ENCODE measurements at regions not wholly inside any gene's neighbourhood (a gene's known extent, or its start where the extent isn't known, plus 50 kb on each side); places are given as distances from the start of the nearest gene placed in this dataset.

DNA sequence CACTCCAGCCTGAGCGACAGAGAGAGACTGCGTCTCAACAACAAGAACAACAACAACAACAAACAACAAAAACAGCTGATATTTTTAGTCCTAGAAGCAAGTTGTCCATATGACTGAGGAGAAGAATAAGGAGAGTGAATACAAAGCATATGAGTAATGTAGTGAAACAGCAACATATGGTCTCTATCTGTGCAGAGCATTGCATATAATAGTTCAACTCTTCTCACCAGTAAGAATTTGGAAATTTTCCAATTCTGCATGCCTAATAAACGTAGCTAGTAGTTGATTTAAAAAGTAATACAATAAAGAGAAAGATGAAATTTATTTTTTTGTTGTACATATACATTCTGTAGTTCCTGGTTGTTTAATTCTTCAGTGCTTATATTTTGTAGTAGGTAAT is 129.7 kb upstream of the FAM83B start:
- DNase-seq (ENCODE audit: low spot score): no peak

DNA sequence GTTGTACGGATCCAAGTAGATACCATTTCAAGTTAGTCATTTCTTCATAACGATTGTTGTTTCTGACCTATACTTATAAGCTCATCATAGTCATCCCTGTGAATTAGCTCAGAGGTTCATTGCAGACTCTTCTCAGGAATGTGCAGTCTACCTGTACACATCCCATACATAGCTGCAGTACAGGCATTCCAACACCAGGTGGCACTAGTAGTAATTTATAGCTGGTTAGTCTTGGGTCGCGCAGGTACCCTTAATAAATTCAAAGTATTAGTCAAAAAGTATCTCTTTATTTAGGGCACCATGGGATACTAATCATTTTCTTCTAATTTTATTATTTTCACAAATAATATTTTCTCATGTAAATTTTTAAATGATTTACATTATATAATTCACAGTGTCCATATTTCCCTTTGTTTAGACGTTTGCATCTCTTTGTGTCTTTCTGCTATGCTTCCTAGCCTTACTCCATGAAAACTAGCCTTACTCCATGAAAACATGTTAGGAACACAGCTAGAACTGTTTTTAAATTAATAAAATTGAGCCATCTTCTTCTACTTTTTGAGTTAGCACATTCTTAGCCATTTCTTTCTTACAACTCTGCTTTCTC is 128.6 kb upstream of the FAM83B start:
- DNase-seq (ENCODE audit: low spot score): peak; percentile 85

DNA sequence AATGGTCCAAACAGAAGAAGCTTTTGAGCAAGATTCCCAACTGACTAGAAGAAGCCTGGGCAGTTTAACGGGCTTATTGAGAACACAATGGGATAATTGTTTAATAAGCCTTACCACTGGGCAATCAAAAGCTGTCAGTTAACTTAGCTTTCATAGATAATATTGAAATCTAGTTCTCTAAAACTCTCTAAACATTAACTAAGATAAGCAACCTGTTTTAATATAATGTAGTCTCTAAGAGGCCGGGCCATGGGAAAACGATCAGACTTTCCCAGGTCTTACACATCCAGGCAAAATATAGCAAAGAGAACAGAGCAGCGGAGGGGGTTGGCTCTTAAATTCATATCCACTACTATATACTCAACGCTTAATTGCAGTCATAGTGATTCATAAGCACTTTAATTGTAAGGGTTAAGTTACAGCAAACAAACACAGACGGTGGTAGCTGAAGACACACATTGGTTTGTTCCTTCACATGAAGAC is 128.0 kb upstream of the FAM83B start:
- DNase-seq (ENCODE audit: low spot score): peak; percentile 22

DNA sequence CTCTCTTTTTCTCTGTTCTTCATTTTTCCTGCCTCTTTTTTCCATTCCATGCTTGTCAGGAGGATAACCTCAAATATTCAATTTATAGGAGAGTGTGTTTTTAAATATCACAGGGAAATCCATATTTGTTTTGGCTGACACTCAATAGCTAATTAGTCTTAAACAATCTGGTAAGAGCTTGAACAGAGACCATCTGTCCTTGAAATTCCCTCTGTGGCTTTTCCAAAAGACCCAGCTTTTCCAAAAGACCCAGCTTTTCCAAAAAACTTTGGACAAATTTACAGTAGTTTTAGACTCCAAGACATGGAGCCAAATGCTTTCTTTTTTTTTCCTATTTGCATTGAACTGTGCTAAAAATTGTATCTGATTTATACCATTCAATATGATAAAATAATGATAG is 127.4 kb upstream of the FAM83B start:
- DNase-seq (ENCODE audit: low spot score): no peak

DNA sequence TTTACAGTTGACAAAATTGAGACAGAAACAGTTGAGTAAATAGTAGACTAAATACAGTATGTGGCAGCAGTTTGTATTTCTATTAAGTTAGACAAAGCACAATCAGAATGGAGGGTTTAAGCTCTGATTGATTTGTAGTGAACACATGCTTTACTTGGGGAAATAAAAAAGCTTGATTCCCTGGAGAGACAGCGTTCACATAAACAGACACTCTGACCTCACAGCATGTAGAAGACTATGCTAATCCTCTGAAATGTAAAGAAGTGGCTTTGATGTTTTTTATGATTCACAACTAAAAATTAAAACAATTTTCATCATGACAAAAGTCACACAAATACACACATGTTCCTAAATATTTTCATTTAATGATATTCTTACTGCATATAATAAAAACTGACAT is 126.9 kb upstream of the FAM83B start:
- no peak for DNase-seq (ENCODE audit: low spot score)

DNA sequence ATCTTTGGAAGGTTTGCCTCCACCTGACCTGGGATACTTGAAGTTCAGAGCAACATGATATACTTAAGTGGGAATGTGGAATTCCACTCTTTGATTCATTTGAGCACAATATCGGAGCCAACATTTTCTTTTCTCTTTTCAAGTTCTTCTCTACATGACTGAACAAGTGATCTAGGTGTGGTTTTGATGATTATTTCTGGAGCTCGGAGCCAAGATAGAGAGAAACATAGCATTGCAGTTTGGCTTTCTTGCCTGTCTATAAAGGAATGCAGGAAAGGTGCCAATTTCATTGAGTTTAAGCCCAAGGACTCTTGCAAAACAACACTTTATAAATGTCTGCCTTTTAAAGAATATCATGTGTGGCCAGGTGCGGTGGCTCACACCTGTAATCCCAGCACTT is 124.2 kb upstream of the FAM83B start:
- DNase-seq (ENCODE audit: low spot score): no peak

DNA sequence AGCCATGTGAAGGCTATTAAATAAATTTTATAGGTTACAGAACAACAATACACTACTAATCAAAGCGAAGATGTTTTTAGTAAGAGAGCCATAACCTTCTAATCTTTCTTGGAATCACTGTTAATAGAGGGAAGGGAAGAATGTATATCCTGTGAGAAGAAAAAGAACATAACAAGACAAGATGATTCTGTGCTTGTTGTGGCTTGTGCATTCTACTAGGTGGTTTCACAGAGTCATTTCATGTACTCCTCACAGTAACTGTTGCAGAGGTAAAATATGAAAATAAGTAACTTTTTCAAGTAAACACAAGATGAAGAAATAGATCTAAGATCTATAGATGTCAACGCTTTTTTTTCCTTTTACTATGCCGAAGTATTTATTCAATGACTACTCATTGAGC is 116.9 kb upstream of the FAM83B start:
- no peak for DNase-seq (ENCODE audit: low spot score)

DNA sequence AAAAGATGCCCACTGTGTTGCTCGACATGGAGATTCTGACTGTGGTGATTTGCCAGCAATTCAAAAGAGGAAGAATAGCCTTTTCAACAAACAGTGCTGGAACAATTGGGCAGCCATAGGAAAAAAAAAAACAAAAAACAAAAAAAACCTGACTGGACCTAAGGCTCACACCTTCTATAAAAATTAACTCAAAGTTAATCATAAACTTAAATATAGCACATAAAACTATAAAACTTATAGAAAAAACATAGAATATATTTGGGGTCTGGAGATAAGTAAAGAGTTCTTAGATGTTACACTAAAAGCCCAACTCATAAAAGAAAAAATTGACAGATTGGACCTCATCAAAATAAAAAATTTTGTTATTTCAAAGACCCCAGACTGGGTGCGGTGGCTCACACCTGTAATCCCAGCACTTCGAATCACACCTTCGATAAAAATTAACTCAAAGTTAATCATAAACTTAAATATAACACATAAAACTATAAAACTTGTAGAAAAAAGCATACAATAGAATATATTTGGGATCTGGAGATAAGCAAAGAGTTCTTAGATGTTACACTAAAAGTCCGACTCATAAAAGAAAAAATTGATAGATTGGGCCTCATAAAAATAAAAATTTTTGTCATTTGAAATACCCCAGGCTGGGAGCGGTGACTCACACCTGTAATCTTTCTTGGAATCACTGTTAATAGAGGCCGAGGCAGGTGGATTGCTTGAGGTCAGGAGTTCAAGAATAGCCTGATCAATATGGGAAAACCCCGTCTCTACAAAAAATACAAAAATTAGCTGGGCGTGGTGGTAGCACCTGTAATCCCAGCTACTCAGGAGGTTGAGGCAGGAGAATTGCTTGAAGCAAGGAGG is 115.6 kb upstream of the FAM83B start:
- DNase-seq (ENCODE audit: low spot score): no peak

DNA sequence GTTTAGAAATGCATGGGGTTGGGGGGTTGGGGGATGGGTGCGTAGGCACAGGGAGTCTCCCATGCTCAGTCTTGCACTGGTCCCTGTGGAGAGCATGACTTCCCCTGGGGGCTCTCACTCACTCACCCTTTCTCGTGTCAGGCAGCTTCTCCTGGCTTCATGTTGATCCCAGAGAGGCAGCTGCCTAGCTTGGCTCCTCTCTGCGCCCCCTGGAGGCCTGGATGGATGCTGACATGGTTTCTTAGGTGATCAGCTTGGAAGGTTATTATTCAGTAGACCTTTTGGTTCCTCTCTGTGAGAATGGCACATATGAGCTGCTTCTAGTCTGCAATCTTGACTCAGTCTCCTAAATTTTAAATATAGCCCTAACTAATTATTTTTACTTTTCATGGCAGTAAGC is 109.3 kb upstream of the FAM83B start:
- no peak for DNase-seq (ENCODE audit: low spot score)

DNA sequence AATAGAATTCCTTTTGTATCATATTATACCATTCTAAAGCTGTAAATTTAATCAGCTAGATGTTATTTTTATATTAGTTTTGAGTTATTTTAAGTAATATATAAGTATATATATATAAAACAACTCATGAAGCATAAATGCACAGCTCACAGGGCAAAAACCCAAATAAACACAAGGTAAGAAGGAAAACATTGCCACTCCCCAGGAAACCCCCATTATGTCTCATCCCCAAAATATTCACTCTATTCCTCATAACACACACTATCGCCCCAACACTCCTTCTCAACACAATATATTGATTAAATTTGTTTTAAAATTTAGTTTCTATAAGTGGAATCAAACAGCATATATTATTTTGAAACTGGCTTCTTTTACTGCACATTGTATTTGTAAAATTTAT is 98.6 kb upstream of the FAM83B start:
- DNase-seq (ENCODE audit: low spot score): no peak

DNA sequence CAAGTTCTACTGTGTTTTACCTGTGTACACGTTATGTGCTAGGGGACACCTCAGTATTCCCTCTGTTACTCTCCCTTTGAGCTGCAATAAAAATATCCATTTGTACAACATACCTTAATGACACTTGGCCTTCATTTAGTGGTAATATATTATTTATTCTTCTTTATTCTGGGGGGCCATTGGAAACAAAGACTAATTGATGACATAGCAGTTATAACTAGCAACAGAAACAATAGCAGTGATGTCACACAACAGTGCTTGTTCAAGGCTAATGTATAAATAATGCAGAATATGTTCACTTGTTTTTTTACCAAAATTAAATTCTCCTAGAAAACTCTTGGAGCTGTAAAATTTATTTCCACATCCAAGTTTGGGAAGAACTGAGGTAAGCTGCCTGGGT is 92.2 kb upstream of the FAM83B start:
- no peak for DNase-seq (ENCODE audit: low spot score)

DNA sequence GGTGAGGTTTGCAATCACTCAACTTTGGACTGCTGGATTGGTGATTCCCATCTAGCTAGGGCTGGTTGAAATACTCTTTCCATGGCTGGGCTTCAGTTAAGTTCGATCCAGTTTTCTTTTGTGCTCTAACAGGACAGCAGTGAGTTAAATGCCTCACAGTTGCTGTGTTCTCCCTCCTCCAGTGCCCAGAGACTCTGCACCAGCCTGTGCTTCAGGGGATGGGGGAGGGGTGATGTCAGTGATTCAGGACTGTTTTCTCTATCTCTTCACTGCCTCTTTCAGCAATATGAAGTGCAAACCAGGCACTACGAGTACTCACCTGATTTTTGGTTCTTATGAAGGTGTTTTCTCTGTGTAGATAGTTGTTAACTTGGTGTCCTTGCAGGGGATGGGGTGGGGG is 88.2 kb upstream of the FAM83B start:
- DNase-seq (ENCODE audit: low spot score): no peak

DNA sequence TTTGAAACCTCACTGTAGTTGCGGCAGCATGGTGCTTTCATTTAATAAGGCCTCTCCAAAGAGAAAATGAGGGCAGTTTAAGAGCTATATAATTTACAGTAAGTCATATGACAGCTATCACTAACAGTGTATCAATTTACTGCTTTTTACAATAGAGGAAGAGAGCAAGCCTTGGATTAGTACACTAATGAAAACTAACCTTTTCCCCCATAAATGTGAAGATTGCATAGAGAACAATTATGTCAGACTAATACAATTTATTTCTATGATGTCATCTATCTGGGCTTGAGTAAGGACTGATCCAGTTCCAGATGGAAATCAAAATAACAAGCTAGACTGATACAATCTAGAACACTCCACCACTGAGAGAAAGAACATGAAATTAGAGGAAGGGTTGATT is 78.1 kb upstream of the FAM83B start:
- DNase-seq (ENCODE audit: low spot score): no peak

DNA sequence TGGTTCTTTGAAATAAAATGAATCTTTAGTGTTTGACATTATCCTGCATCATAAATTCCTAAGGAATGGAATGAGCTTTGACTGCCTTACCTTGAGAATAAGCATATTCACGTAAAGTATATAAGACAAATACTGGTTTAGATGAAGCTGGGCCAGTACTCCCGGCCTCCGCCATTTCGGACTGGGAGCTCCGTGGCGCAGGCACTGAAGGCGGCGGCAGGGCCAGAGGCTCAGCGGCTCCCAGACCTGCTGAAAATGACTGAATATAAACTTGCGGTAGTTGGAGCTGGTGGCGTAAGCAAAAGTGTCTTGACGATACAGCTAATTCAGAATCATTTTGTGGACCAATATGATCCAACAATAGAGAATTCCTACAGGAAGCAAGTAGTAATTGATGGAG is 76.2 kb upstream of the FAM83B start:
- DNase-seq (ENCODE audit: low spot score): no peak

DNA sequence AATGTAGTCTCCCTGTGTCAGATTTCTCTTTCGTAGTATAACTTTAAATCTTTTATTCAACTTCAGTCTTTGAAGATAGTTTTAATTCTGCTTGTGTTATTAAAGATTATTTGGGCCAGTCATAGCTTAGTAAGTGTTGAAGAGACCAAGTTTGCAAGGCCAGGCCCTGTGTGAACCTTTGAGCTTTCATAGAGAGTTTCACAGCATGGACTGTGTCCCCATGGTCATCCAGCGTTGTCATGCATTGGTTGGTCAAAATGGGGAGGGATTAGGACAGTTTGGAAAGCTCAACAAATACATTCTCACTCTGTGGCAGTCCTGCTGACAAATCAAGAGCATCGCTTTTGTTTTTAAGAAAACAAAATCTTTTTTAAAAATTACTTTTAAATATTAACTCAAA is 74.6 kb upstream of the FAM83B start:
- DNase-seq (ENCODE audit: low spot score): no peak

DNA sequence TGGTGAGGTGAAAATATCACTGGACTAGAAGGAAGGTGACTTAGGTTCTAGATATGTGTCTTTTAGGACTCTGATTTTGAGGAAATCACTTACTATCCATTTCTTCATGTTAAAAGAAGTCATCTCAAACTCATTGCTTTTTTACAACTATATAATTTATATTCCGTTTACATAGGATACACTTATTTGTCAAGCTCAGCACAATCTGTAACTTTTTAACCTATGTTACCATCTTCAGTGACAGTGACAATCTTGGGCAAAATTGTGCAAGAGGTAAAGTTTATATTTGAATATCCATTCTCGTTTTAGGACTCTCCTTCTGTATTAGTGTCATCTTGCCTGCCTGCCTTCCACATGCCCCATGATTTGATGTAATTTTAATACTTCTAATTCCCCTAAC is 74.0 kb upstream of the FAM83B start:
- no peak for DNase-seq (ENCODE audit: low spot score)

DNA sequence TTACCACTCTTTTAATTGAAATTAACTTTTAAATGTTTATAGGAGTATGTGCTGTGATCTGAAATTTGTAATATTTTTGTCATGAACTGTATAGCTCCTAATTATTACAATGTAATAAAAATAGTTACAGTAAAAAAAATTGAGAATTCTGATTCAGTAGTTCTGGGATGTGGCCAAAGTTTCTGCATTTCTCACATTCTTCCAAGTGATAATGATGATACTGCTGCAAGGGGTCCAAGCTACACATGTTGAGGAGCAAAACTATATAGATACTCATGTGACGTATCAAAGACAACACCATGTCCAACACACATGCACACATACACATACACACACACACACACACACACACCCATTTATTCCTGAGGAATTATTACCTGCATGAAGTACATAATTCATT is 71.0 kb upstream of the FAM83B start:
- DNase-seq (ENCODE audit: low spot score): no peak

DNA sequence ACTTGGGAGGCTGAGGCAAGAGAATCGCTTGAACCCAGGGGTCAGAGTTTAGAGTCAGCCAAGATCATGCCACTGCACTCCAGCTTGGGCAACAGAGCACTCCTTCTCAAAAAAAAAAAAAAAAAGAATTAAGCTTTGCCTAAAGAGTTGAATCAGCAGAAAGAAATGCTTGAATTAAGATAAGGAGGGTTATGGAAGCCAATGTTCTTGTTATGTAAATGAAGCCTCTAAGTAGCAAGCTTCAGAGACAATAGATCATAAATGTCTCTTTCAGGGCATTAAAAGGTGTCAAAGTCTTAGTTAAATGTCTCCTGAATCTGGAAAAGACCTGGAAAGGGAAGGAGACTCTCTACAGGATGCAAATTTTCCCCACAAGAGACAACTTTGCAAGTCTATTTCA is 69.7 kb upstream of the FAM83B start:
- no peak for DNase-seq (ENCODE audit: low spot score)

DNA sequence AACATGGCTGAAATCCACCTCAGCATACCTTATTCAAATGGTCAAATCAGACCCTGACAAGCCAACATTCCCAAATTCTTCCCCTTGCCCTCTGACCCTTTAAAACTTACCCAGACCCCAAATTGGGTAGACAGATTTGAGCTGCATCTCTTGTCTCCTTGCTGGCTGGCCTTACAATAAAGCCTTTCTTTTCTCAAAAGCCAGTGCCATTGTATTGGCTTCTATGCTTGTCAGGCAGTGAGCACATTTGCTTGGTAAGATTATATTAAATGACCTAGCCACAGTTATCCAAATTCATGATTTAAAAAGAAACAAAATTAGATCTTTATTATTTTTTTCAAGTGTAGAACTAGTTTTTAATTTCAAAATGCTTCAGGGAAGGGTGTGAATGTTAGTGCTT is 67.8 kb upstream of the FAM83B start:
- DNase-seq (ENCODE audit: low spot score): no peak

DNA sequence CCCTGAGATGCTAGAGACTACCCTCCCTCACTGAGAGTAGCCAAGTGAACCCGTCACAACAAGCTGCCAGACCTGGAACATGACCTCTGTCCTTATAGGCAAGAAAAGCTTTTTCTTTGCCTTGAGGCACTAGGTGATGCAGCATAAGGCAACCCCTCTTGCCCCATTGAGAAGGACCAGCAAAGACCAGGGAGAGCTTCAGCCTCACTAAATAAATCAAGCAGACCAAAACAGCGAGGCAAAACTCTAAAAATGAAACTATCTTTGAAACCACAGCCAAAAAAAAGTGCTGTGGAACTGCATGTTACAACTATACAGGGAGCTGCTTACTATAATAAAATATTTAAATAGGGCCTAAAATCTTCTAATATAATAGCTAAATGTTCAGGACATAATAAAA is 62.6 kb upstream of the FAM83B start:
- no peak for DNase-seq (ENCODE audit: low spot score)

DNA sequence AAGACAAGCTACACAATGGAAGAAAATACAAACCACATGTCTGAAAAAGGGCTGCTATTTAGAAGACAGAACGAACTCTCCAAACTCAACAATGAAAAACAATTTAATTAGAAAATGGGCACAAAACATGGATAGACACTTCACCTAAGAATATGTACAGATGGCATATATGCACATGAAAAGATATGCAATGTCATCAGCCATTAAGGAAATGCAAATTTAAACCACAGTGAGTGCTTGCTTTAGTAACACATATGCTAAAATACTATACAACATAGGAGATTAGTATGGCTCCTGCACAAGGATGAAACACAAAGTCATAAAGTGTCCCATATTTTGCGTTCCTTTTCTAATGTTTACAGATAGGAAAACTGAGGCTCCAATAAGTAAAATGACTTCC is 60.4 kb upstream of the FAM83B start:
- DNase-seq (ENCODE audit: low spot score): no peak

DNA sequence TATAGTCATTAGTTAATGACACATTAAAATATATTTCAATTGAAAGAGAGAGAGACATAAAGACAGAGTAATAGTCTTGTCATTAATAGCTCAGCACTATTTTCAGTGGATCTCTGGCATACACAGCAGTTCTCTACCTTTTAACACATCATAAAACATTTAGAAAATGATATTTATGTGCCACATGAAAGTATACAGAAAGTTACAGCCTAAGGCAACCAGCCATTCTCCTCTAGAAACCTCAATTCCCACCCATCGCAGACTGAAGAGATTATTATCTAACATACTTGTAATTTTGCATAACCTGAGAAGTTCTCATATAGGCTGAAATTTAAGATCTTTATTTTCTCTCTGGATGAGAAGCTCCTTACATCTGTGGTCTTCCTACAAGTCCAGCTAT is 58.7 kb upstream of the FAM83B start:
- no peak for DNase-seq (ENCODE audit: low spot score)

All from mucosa of gallbladder (tissue), 1 donor.